ENCODE measurements at regions not wholly inside any gene's neighbourhood (a gene's known extent, or its start where the extent isn't known, plus 50 kb on each side); places are given as distances from the start of the nearest gene placed in this dataset.

DNA sequence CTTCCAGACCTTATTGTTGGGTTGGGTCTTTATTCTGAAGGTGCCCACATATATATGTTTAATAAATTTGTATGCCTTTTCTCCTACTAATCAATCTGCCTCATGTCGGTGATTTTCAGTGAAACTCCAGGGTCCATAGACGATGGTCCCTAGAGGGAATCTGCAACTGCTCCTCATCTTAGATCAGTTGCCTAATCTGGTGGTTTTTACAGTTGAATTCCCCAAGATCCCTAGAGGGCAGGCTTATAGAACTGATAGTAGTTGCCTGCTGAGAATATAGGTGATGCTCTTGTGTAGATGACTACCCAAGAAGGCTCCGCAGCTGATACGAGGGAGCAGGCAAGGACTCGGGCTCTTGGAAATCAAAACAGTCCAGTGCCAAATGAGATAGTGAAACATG lies 619.2 kb upstream of the C16orf82 start:
- BruUV-seq (replicated peaks), result no TSS peak
- intact Hi-C loops (cut with micrococcal nuclease; ENCODE audit: unreplicated experiment) (no loop called here), in situ Hi-C loops (cut with MboI) (no loop called here)
- POLR2A ChIA-PET, result no interaction called here
- Histone ChIP-seq H3K4me2 (ENCODE audit: control insufficient read depth, insufficient read depth) (no peak overlapping the region), H3K4me3 (no peak overlapping the region), H3K36me3 (ENCODE audit: control insufficient read depth in 2 of 2, insufficient read depth in 2 of 2, low read length in 1 of 2) (no peaks in the 10 kb centered on the region), H3K4me1 (ENCODE audit: control insufficient read depth, insufficient read depth, low read length) (no peaks in the 10 kb centered on the region), H3K9me3 (replicated peaks; ENCODE audit: control insufficient read depth, insufficient read depth, low read length) (no peaks in the 10 kb centered on the region), H3K27me3 (replicated peaks in 1 of 2; ENCODE audit: control insufficient read depth in 2 of 2, insufficient read depth in 2 of 2, low read length in 1 of 2) (no peaks in the 10 kb centered on the region), H3K79me2 (ENCODE audit: control insufficient read depth, insufficient read depth, low read length) (no peaks in the 10 kb centered on the region), H3K9ac (ENCODE audit: control insufficient read depth, insufficient read depth, low read length) (no peak overlapping the region), H3K27ac (ENCODE audit: control insufficient read depth, insufficient read depth) (no peak overlapping the region), H2AFZ (ENCODE audit: control insufficient read depth, low read depth, low read length) (no peak overlapping the region), H4K20me1 (ENCODE audit: control insufficient read depth, insufficient read depth) (no peaks in the 10 kb centered on the region)
- RAD21 ChIA-PET (ENCODE audit: unreplicated experiment), result no interaction called here
- ATAC-seq (no peak), DNase-seq (ENCODE audit: low read depth, low spot score) (no peak), FAIRE-seq (no peak)
- SMC1A ChIA-PET (ENCODE audit: uncharacterized antibody, unreplicated experiment), result no interaction called here
- CTCF ChIA-PET, result no interaction called here
- WGBS (ENCODE audit: insufficient coverage, insufficient replicate concordance, low lambda C conversion rate, missing lambda C conversion rate), result 54% methylated on average over 5 of the region's 5 CpGs
- TF ChIP-seq STAT3 (IDR thresholded peaks at IDR 0.05; ENCODE audit: low read depth, low read length) (no peak), SMAD1 (IDR thresholded peaks at IDR 0.05; ENCODE audit: low read depth, partially characterized antibody) (no peak), ELK1 (IDR thresholded peaks at IDR 0.05; ENCODE audit: low read depth, low read length) (no peak), SREBF2 (IDR thresholded peaks at IDR 0.05; ENCODE audit: low read length) (no peak), MLLT1 (IDR thresholded peaks at IDR 0.05) (no peak), MYC (IDR thresholded peaks at IDR 0.05; ENCODE audit: insufficient read depth, insufficient read length, insufficient replicate concordance, low read length, severe bottlenecking) (no peak), EED (IDR thresholded peaks at IDR 0.05; ENCODE audit: low read depth) (no peak), NFYB (IDR thresholded peaks at IDR 0.05; ENCODE audit: insufficient read depth, low read depth, low read length) (no peak), E4F1 (IDR thresholded peaks at IDR 0.05; ENCODE audit: borderline replicate concordance, partially characterized antibody) (no peak), ZNF207 (IDR thresholded peaks at IDR 0.05; ENCODE audit: borderline replicate concordance) (no peak), YBX1 (IDR thresholded peaks at IDR 0.05) (no peak), MAX (IDR thresholded peaks at IDR 0.05; ENCODE audit: low read depth, low read length) (no peak), NR2C1 (IDR thresholded peaks at IDR 0.05) (no peak), MYB (IDR thresholded peaks at IDR 0.05; ENCODE audit: borderline replicate concordance, low read depth, low read length) (no peak)
- TF ChIP-seq, protein P1, sequence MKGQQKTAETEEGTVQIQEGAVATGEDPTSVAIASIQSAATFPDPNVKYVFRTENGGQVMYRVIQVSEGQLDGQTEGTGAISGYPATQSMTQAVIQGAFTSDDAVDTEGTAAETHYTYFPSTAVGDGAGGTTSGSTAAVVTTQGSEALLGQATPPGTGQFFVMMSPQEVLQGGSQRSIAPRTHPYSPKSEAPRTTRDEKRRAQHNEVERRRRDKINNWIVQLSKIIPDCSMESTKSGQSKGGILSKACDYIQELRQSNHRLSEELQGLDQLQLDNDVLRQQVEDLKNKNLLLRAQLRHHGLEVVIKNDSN (IDR thresholded peaks at IDR 0.05; ENCODE audit: borderline replicate concordance, extremely low read length, insufficient read depth, low read depth, low read length), result no peak
- TF ChIP-seq, protein P2, sequence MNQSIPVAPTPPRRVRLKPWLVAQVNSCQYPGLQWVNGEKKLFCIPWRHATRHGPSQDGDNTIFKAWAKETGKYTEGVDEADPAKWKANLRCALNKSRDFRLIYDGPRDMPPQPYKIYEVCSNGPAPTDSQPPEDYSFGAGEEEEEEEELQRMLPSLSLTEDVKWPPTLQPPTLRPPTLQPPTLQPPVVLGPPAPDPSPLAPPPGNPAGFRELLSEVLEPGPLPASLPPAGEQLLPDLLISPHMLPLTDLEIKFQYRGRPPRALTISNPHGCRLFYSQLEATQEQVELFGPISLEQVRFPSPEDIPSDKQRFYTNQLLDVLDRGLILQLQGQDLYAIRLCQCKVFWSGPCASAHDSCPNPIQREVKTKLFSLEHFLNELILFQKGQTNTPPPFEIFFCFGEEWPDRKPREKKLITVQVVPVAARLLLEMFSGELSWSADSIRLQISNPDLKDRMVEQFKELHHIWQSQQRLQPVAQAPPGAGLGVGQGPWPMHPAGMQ (IDR thresholded peaks at IDR 0.05; ENCODE audit: borderline replicate concordance), result no peak

Data from GM12878 (cell line).